Endodermal cell (in vitro differentiated cells): ENCODE measurements at regions not wholly inside any gene's neighbourhood (a gene's known extent, or its start where the extent isn't known, plus 50 kb on each side); places are given as distances from the start of the nearest gene placed in this dataset.
"Not testable (repeated sequence)": the region's sequence is repeated elsewhere in the genome, so short reads cannot be mapped to it uniquely, and the experiment has no call there.

Experiments used
- DNase-seq: peaks from one replicate; pipeline ENCODE4 v3.0.0-alpha.2; 2017
- H3K27ac ChIP-seq: 2 replicates; pipeline ENCODE4 v1.5.1; 2013; ENCODE audit warnings: mild to moderate bottlenecking, low read depth, low read length, moderate library complexity
- H3K27me3 ChIP-seq: 2 replicates; pipeline ENCODE4 v1.6.1; 2013; ENCODE audit warnings: mild to moderate bottlenecking, low read length, moderate library complexity; ENCODE audit not compliant: insufficient read depth, control insufficient read depth, poor library complexity, severe bottlenecking
- H3K36me3 ChIP-seq: 2 replicates; pipeline ENCODE4 v1.7.0; 2013; ENCODE audit warnings: mild to moderate bottlenecking, low read length, moderate library complexity; ENCODE audit not compliant: control insufficient read depth, insufficient read depth
- H3K4me1 ChIP-seq: one replicate; pipeline ENCODE4 v1.7.0; 2013; ENCODE audit warnings: low read length; ENCODE audit not compliant: control insufficient read depth, insufficient read depth
- H3K4me3 ChIP-seq: 2 replicates; pipeline ENCODE4 v1.5.1; 2013; ENCODE audit warnings: mild to moderate bottlenecking, low read length, moderate library complexity
- H3K9ac ChIP-seq: 2 replicates; pipeline ENCODE4 v1.6.1; 2013; ENCODE audit warnings: mild to moderate bottlenecking, low read length, moderate library complexity; ENCODE audit not compliant: poor library complexity, severe bottlenecking; ENCODE audit errors: extremely low read depth
- H3K9me3 ChIP-seq: 2 replicates; pipeline ENCODE4 v1.6.1; 2013; ENCODE audit warnings: mild to moderate bottlenecking, low read length, moderate library complexity; ENCODE audit not compliant: control insufficient read depth
- H3K27ac Mint-ChIP-seq: 2 replicates; pipeline ENCODE4 v1.8.0; 2020; ENCODE audit warnings: mixed read lengths
- H3K27me3 Mint-ChIP-seq: 2 replicates; pipeline ENCODE4 v1.8.0; 2021; ENCODE audit warnings: mild to moderate bottlenecking, mixed read lengths; ENCODE audit not compliant: insufficient read depth
- H3K36me3 Mint-ChIP-seq: 2 replicates; pipeline ENCODE4 v1.8.0; 2020; ENCODE audit warnings: low read depth, mixed read lengths
- H3K4me1 Mint-ChIP-seq: 2 replicates; pipeline ENCODE4 v1.8.0; 2020; ENCODE audit warnings: mixed read lengths
- H3K4me3 Mint-ChIP-seq: 2 replicates; pipeline ENCODE4 v1.8.0; 2020; ENCODE audit warnings: mild to moderate bottlenecking, moderate library complexity, mixed read lengths
- H3K9me3 Mint-ChIP-seq: 2 replicates; pipeline ENCODE4 v1.8.0; 2020; ENCODE audit warnings: mild to moderate bottlenecking, mixed read lengths
- CTCF ChIP-seq: fragments of 200-600 bp; sonication (generic); conservative IDR thresholded peaks from 2 replicates; pipeline ENCODE4 v1.5.0; 2021; ENCODE audit warnings: antibody characterized with exemption, mild to moderate bottlenecking
- WGBS, 2 experiments: methylation state at CpG; one replicate each; pipeline versions ENCODE4 v1.1.5 to v1.1.7; 2013; ENCODE audit warnings: missing lambda C conversion rate in 2 of 2, mixed read lengths in 1 of 2; ENCODE audit not compliant: insufficient coverage in 1 of 2, insufficient read length in 1 of 2; 5-methylcytosine and 5-hydroxymethylcytosine counted together

DNA sequence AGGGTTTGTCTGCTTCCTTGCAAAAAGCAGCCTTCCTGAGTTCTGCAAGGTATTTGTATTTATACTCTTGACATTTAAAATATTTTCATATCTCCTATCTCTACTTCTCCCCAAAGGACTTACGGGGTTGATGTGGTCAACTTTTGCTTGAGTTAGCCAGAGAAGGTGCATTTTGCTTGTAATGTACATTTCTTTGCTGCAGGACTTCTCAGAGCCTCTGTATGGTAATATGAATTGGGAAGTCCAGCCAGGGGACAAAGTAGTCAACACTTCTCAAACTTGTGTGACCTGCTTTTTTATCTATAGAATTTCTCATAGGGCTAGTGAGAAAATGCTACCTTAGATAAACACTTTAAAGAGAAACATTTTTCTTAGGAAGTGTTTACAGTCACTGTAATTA, 148.2 kb upstream of the LRIG1 start:
- Histone ChIP-seq H3K9me3 (no peaks in the 10 kb centered on the region), H3K4me1 (no peaks in the 10 kb centered on the region), H3K27ac (no peak overlapping the region), H3K27me3 (no peaks in the 10 kb centered on the region), H3K36me3 (no peaks in the 10 kb centered on the region), H3K9ac (no peak overlapping the region), H3K4me3 (no peak overlapping the region)
- Mint-ChIP-seq H3K9me3 (peaks cover 17% of the 10 kb centered on the region), H3K27ac (no peak overlapping the region), H3K4me1 (no peaks in the 10 kb centered on the region), H3K36me3 (peaks cover 4% of the 10 kb centered on the region), H3K27me3 (no peaks in the 10 kb centered on the region), H3K4me3 (no peak overlapping the region)
- no peak for DNase-seq
- WGBS, 2 experiments: 92% methylated on average over 1 of the region's 1 CpG; no CpG with 5 or more reads in 1 of the 2 experiments
- no peak for TF ChIP-seq CTCF

- WGBS, 2 experiments: 95% methylated on average over 29 of the region's 29 CpGs; no CpG with 5 or more reads in 1 of the 2 experiments
- not testable (repeated sequence) for DNase-seq, H3K36me3 ChIP-seq, H3K4me3 Mint-ChIP-seq, H3K27ac Mint-ChIP-seq, H3K4me1 Mint-ChIP-seq, H3K27ac ChIP-seq, H3K9me3 ChIP-seq, H3K4me1 ChIP-seq, H3K9ac ChIP-seq, H3K27me3 ChIP-seq, H3K36me3 Mint-ChIP-seq, H3K27me3 Mint-ChIP-seq, H3K4me3 ChIP-seq
- peaks cover 17% of the 10 kb centered on the region for H3K9me3 Mint-ChIP-seq
These were observed 150.7 kb upstream of the LRIG1 start for GRCh38 chr3:66651520-66651919.

DNA sequence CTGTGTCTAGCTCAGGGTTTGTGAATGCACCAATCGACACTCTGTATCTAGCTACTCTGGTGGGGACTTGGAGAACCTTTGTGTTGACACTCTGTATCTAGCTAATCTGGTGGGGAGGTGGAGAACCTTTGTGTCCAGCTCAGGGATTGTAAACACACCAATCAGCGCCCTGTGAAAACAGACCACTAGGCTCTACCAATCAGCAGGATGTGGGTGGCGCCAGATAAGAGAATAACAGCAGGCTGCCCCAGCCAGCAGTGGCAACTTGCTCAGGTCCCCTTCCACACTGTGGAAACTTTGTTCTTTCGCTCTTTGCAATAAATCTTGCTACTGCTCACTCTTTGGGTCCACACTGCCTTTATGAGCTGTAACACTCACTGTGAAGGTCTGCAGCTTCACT, 151.3 kb upstream of the LRIG1 start:
- not testable (repeated sequence) for H3K36me3 Mint-ChIP-seq, H3K27ac ChIP-seq, H3K27me3 ChIP-seq, H3K9ac ChIP-seq, H3K27ac Mint-ChIP-seq, H3K27me3 Mint-ChIP-seq, H3K4me1 ChIP-seq, DNase-seq, H3K4me1 Mint-ChIP-seq, H3K36me3 ChIP-seq, H3K9me3 ChIP-seq, H3K4me3 Mint-ChIP-seq, H3K4me3 ChIP-seq
- peaks cover 17% of the 10 kb centered on the region for H3K9me3 Mint-ChIP-seq
- 89 to 100% methylated on average over 1 to 3 of the region's 4 CpGs for WGBS, 2 experiments

DNA sequence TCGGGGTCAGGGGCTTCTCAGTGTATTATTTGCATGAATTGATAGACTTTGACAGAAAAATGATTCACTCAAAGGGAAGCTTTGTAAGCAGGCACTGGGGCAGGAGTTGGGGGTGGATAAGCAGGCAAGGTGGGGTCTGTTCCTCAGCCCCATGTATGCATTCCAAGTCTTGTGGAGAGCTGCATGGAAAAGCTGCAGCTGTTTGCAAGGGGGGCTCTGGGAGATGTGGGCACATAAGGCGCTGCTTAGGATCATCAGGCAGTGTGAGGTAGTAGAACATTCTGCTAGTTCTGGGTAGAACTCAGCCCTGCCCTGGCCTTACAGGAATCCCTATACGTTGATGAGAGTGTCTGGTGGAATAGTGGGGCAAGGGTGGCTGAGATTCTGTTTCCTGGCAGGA, 154.2 kb upstream of the LRIG1 start:
- Histone ChIP-seq H3K4me1 (peaks cover 4% of the 10 kb centered on the region), H3K4me3 (no peak overlapping the region), H3K27ac (peak overlapping the region; percentile 98), H3K36me3 (no peaks in the 10 kb centered on the region), H3K27me3 (no peaks in the 10 kb centered on the region), H3K9ac (no peak overlapping the region), H3K9me3 (no peaks in the 10 kb centered on the region)
- Mint-ChIP-seq H3K36me3 (peaks cover 4% of the 10 kb centered on the region), H3K4me3 (no peak overlapping the region), H3K9me3 (peaks cover 17% of the 10 kb centered on the region), H3K27ac (no peak overlapping the region), H3K4me1 (no peaks in the 10 kb centered on the region), H3K27me3 (peaks cover 2% of the 10 kb centered on the region)
- DNase-seq: no peak
- TF ChIP-seq CTCF: no peak
- WGBS, 2 experiments: 89 to 94% methylated on average over 2 to 3 of the region's 3 CpGs
